ENCODE measurements at regions not wholly inside any gene's neighbourhood (a gene's known extent, or its start where the extent isn't known, plus 50 kb on each side); places are given as distances from the start of the nearest gene placed in this dataset.

- intact Hi-C loops (cut with DNase I, micrococcal nuclease), result no loop called here
- no peak for DNase-seq
These were observed 568.7 kb downstream of the TRAM1L1 start for GRCh38 chr4:116516711-116517110.

DNA sequence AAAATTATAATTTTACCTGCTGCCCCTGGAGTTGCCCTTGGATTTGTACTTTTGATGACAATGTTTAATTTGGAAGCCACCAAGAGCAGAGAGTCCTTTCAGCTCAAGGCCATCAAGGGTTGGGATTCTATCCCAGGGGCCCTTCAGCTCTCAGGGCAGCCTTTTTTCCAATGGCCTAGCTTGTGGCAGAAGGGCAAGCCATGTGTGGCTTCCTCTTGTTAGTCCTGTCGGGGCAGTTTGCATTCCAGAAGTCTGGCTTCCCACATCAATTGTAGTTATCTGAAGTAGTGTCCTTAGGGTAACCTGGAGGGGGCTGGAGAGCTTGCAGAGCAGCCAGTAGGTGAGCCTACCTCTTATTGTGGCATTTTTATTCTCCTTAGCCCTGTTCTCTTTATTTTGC, 569.4 kb downstream of the TRAM1L1 start:
- Histone ChIP-seq H3K36me3 (ENCODE audit: low read depth) (no peaks in the 10 kb centered on the region), H3K4me3 (no peak overlapping the region), H3K9me3 (no peaks in the 10 kb centered on the region), H3K4me1 (ENCODE audit: low read depth) (no peaks in the 10 kb centered on the region)
- TF ChIP-seq CTCF (IDR thresholded peaks at IDR 0.05), result no peak
- no peak for DNase-seq
- intact Hi-C loops (cut with DNase I, micrococcal nuclease), result no loop called here
- ATAC-seq, result no peak

More at GRCh38 chr4:116516711-116517110, 568.7 kb downstream of the TRAM1L1 start:
- H3K4me1 ChIP-seq (ENCODE audit: low read depth), result no peaks in the 10 kb centered on the region
- H3K4me3 ChIP-seq, result no peak overlapping the region
- no peak for ATAC-seq
- H3K36me3 ChIP-seq (ENCODE audit: low read depth), result no peaks in the 10 kb centered on the region
- TF ChIP-seq CTCF (IDR thresholded peaks at IDR 0.05), result no peak
- no peaks in the 10 kb centered on the region for H3K9me3 ChIP-seq

- ATAC-seq, result no peak
These were observed 572.8 kb downstream of the TRAM1L1 start for GRCh38 chr4:116512552-116512951.

GRCh38 chr4:116501954-116502353, 583.4 kb downstream of the TRAM1L1 start:
- DNase-seq (no peak), ATAC-seq (no peak)
- no peak overlapping the region for H3K4me3 ChIP-seq
- TF ChIP-seq CTCF (IDR thresholded peaks at IDR 0.05), result no peak
- no peaks in the 10 kb centered on the region for H3K4me1 ChIP-seq (ENCODE audit: low read depth)
- intact Hi-C loops (cut with DNase I, micrococcal nuclease), result no loop called here
- H3K9me3 ChIP-seq, result no peaks in the 10 kb centered on the region
- H3K36me3 ChIP-seq (ENCODE audit: low read depth), result no peaks in the 10 kb centered on the region

More at GRCh38 chr4:116512552-116512951, 572.8 kb downstream of the TRAM1L1 start:
- no peaks in the 10 kb centered on the region for H3K36me3 ChIP-seq (ENCODE audit: low read depth)
- no peak overlapping the region for H3K4me3 ChIP-seq
- no peaks in the 10 kb centered on the region for H3K9me3 ChIP-seq
- H3K4me1 ChIP-seq (ENCODE audit: low read depth), result no peaks in the 10 kb centered on the region
- intact Hi-C loops (cut with DNase I, micrococcal nuclease), result no loop called here
- no peak for DNase-seq
- no peak for TF ChIP-seq CTCF (IDR thresholded peaks at IDR 0.05)

DNA sequence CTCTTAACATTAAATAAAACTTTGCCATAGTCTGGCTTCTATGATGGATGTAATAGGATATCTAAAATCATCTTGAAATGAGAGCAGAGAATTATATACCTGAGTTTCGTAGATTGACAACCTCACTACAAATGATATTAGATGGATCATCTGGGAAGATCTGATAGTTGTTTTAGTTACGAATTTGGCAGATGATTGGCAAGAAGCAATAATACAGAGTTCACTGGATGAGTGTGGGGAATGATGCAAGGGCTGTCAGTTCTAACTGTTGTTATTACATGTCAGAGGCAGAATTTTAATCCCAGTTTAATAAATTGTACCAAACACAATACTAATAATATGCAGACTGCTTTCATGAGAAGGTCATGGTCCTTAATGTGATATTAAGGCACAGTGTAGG, 585.2 kb downstream of the TRAM1L1 start:
- H3K36me3 ChIP-seq (ENCODE audit: low read depth), result no peaks in the 10 kb centered on the region
- TF ChIP-seq CTCF (IDR thresholded peaks at IDR 0.05), result no peak
- no peak overlapping the region for H3K4me3 ChIP-seq
- intact Hi-C loops (cut with DNase I, micrococcal nuclease), result no loop called here
- H3K9me3 ChIP-seq, result no peaks in the 10 kb centered on the region
- no peaks in the 10 kb centered on the region for H3K4me1 ChIP-seq (ENCODE audit: low read depth)
- ATAC-seq (no peak), DNase-seq (no peak)

GRCh38 chr4:116489739-116490138, 595.6 kb downstream of the TRAM1L1 start:
- Histone ChIP-seq H3K9me3 (no peaks in the 10 kb centered on the region), H3K36me3 (ENCODE audit: low read depth) (no peaks in the 10 kb centered on the region), H3K4me1 (ENCODE audit: low read depth) (no peaks in the 10 kb centered on the region), H3K4me3 (no peak overlapping the region)
- TF ChIP-seq CTCF (IDR thresholded peaks at IDR 0.05), result no peak
- intact Hi-C loops (cut with DNase I, micrococcal nuclease), result no loop called here
- DNase-seq (no peak), ATAC-seq (no peak)

All from mucosa of descending colon (tissue), 3 donors.